Spleen (tissue), 7 donors: ENCODE measurements at regions not wholly inside any gene's neighbourhood (a gene's known extent, or its start where the extent isn't known, plus 50 kb on each side); places are given as distances from the start of the nearest gene placed in this dataset.

Source experiments
- POLR2A ChIP-seq, 3 donors: fragments of 450-650 bp; IDR thresholded peaks; one replicate each; pipeline ENCODE4 v1.5.1; 2017; ENCODE audit warnings: antibody characterized with exemption in 3 of 3, mild to moderate bottlenecking in 1 of 3
- POLR2AphosphoS5 ChIP-seq, 3 donors: sonication (generic); formaldehyde crosslinking; IDR thresholded peaks; one replicate each; pipeline ENCODE4 v1.5.1; 2017; ENCODE audit warnings: antibody characterized with exemption in 3 of 3
- TF ChIP-seq, protein P1 (sequence below), 11 experiments: fragments of 200-600 bp in 7 of 11; fragments of 450-650 bp in 4 of 11; sonication (generic) in 4 of 11; IDR thresholded peaks in 8 of 11; conservative IDR thresholded peaks in 3 of 11; 1 replicate in 7 of 11; 2 replicates in 4 of 11; pipeline versions ENCODE4 v1.4.0 to v1.8.0; 2016 to 2021; ENCODE audit warnings: antibody characterized with exemption in 11 of 11, inconsistent platforms in 4 of 11, mild to moderate bottlenecking in 1 of 11
- donor health status: DM: no; HTN: no; CAD: no; lungs with moderate emphysema.
- donor health status: DM: no; HTN: no; CAD: no.
- donor health status: DM: no; HTN: no; CAD: no.

DNA sequence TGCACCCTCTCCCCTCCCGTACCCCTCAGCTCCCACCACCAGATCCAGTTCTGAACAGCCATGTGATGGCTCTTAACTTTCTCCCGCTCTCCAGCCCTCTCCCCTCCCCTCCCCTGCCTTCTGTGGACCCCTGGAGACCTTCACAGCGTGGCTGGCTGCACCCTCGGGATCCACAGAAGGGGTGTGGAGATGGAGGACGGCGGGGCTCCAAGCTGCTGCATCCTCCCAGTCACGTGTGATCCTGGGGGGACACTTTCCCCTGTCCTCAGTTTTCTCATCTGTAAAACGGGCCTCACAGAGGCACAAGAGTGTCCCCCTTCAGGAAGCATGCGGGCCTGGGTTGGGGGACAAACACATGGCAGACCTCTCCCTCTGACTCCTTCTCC is 276.0 kb upstream of the MVB12B start:
- TF ChIP-seq, protein P1, sequence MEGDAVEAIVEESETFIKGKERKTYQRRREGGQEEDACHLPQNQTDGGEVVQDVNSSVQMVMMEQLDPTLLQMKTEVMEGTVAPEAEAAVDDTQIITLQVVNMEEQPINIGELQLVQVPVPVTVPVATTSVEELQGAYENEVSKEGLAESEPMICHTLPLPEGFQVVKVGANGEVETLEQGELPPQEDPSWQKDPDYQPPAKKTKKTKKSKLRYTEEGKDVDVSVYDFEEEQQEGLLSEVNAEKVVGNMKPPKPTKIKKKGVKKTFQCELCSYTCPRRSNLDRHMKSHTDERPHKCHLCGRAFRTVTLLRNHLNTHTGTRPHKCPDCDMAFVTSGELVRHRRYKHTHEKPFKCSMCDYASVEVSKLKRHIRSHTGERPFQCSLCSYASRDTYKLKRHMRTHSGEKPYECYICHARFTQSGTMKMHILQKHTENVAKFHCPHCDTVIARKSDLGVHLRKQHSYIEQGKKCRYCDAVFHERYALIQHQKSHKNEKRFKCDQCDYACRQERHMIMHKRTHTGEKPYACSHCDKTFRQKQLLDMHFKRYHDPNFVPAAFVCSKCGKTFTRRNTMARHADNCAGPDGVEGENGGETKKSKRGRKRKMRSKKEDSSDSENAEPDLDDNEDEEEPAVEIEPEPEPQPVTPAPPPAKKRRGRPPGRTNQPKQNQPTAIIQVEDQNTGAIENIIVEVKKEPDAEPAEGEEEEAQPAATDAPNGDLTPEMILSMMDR (IDR thresholded peaks at IDR 0.05 in 8 of 11, conservative IDR thresholded peaks at IDR 0.05 in 3 of 11), result no peak
- TF ChIP-seq POLR2AphosphoS5 (IDR thresholded peaks at IDR 0.05) (no peak), POLR2A (IDR thresholded peaks at IDR 0.05) (no peak)
